DMS 273 treated with DMSO at 0.1 percent for 48 hours (cell line): ENCODE measurements at regions not wholly inside any gene's neighbourhood (a gene's known extent, or its start where the extent isn't known, plus 50 kb on each side); places are given as distances from the start of the nearest gene placed in this dataset.
A peak's percentile ranks its signal among the peaks of the same experiment; 100 is the strongest.

Experiments
- DNase-seq: peaks from one replicate; lab custom pipeline; 2025; lab: John Stamatoyannopoulos, UW

DNA sequence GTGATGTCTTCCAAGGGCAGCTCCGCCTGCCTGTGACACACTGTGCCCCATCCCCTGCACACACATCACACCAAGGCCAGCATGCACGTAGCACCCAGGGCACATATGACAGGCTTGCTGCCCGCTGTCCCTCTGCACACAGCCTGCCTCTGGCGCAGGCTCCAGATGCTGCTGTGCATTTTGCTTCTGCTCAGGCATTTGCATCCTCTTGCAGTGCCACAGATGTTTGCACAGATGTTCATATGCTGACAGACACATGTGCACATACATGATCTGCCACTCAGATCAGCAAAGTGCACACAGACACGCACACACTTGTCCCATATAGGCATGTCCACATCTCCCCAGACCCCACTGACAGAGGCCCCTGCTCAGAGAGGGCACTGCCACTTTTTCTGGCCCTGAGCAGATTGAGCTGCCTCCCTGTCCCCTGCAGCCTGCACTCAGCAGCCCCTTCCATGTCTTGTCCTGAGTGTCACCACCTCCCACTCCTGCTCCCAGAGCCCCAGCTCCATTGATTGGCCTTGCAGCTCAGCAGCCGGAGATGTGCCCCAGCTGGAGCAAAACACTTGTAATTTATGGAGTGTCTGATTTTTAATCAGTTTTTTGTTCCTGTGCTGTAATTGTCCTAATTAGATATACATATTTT lies 115.1 kb upstream of the RPL38 start:
- no peak for DNase-seq

DNA sequence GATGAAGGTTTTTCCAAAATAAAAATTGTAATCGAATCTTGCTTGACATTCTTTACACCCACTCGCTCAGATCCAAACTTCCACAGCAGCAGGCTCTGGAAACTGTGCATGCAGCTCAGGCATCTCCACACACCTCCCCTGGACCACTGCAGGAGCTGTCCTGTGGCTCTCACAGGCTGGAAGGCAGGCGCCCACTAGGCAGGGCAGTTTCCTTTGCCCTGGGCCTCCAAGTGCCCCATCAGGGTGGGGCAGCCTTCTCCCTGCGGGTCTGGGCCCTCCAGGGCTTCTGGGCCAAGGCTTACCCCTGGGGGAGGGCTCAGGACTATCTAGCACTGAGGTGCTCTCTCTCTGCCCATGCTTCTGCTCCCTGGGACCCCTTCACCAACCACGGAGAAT lies 114.5 kb upstream of the RPL38 start:
- DNase-seq, result no peak

DNA sequence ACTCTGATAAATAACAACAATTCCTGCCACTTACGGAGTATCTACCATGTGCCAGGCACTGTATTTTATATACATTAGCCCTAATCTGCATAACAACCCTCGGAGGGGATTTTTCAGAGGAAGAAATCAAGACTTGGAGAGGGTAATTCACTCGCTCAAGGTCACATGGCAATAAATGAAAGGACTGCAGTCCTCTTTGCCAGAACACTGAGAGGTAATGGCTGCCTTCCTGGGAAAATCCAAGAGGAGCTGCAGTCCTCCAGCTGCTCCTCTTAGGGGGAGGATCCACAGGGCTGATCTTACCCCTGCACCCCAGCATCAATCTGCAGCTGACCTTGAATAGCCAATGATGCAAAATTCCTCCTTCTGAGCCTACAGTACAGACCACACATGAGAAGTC lies 114.1 kb upstream of the RPL38 start:
- no peak for DNase-seq

DNA sequence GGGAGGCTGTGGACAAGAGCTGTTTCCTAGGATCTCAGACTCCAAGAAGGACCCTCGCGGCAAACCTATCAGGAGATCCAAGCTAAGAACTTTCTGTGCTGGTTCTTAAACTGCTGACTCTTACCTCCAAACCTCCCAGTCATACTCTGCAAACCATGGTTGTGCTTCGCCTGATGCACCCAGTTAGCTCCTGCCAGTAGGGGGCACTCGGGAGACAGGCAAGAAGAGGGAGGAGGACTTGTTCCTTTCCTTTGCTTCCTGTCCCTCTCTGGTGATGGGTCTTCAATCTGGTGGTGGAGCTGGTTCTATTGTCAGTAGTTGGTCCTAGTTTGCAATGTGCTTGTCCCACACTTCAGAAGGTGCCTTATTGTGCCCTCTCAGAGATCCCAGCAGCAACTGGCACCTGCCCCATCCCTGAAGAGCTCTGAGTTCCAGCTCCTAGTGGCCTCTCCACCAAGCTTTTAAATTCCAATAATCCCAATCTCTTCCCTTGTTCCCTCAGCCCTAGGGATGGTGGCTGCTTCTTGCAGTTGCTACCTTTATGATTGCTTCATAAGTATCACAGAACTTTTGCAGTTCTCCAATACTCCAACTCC lies 113.5 kb upstream of the RPL38 start:
- peak; percentile 26 for DNase-seq

DNA sequence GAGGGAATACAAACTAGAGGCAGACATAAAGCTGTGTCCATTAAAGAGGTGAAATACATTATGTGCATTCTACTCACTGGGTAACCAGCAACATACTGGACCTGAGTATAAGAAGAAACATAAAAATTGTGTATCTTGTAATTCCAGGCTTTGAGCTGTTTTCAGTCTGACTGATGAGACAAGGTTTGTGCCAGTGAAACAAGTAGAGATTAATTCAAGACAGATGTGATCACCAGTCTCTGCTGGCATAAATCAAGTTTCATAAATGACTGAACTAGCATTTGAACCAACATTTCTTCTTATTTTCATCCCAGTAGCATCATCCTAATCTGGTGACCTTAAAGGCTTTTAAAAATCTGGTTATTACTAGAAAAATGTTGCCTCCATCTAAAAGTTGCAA lies 108.8 kb upstream of the RPL38 start:
- no peak for DNase-seq

DNA sequence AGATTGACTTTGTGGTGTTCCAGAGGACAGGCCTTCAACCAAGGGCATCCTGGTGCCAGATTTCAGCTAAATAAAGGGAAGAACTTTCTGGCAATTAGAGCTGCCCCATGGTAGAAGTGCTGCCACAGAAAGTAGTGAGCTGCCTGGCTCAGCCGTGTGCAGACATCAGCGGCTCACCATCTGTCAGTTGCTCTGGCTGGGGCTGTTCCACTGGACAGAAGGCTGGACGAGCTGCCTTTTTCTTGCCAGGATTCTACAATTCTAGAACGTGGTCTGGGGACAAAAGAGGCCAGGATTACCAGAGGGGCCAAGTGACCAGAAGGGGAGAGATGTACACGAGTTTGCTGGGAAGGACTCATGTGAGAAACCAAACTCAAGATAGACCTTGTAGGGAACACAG lies 107.0 kb upstream of the RPL38 start:
- no peak for DNase-seq

DNA sequence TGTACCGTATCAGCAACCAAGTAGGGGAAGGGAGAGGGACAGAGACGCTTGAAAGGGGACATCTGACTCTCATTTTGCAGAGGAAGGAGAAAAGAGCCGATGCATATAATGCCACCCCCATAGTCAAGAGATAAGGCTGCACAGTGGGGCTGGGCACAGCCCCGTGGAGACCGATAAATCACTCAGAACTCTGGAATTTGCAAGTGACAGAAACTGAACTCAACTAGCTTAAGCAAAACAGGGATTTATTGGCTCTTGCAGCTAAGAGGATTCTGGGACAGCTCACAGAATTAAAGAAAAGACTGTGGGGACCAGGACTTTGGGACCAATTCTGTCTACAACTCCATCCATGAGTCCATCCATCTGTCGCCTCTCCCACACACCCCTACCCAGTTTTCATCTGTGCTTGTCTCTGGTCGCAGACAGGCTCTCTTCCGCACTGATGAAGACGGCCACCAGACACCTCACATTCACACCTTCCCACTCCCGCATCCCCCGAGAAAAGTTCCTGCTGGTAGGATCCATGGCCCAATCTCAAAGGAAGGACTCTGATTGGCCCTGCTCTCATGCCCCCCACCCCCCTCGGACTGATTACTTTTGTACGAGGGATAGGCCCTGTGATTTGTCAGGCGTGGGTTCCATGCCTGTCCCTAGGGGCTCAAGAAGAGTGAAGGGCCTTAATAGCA lies 105.9 kb upstream of the RPL38 start:
- DNase-seq, result no peak

DNA sequence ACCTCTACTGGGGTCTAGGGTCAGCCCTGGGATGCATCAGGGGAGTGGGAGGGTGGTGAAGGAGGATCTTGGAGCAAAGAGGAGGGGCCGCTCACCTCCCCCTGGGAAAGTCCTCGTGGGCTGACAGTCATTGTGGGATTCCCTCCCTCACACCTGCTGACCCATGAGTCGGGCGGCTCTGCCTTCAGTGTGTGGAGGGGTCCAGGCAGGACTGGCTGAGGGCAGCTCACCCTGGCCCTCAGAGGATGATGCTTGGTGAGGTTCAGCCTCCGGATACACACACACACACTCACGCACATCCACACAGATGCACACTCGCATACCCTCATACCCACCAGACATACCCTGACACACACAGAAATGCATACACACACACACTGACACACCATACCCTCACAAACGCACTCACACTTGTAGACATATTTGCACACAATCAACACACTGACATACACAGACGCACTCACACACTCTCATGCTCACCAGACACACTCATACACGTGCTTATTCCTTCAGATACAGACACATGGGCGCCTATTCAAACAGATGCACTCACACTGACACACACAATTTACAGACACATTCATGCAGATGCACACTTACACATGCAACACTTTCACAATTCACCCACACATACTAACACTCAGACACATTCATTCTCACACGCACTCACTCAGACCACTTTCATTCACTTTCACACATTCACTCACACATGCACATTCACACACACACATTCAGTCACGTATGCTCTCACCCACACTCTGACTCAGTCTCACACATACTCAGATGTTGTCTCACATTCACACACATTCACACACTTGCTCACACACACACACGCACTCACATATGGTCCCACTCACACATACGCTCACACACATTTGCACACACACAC lies 105.1 kb upstream of the RPL38 start:
- no peak for DNase-seq

DNA sequence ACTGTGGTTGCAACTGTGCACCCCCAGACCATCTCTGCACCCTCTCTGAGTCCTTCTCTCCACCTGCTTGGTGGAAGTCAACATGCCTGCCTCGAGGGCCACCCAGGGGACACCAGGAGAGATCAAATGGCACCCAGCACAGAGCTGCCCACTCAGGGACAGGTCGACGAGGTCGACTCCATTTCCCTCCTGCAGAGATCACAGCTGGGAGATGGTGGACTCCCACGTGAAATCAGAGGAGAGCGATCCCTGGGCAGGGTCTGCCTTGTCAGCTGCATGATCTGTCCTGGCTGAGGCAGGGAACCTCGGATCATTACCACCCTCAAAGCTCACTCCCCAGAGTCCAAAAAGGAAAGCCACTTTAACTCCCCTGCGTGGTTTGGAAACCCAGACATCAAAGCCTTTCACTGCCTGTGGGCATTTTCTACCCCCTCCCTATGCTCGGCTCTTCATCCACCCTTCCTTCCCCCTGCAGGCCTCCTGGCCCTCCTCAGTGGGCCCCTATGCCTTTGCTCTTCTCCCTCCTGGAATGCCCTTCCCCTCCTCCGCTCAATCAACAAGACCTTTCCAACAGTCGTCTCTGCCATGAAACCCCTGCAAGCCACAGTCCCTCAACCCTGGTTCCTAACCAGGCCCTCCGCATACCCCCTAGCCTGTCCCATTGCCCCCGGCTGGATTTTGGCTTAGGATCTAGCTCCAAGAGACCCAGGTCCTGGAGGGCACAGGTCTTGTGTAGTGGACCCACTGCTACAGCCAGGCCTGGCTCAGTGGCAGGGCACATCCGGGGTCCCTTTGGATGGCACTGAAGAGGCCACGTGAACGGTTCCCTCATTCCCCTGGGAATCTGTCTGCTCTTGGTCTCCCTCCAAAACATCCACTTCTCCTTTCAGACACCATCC lies 103.8 kb upstream of the RPL38 start:
- DNase-seq, result no peak

DNA sequence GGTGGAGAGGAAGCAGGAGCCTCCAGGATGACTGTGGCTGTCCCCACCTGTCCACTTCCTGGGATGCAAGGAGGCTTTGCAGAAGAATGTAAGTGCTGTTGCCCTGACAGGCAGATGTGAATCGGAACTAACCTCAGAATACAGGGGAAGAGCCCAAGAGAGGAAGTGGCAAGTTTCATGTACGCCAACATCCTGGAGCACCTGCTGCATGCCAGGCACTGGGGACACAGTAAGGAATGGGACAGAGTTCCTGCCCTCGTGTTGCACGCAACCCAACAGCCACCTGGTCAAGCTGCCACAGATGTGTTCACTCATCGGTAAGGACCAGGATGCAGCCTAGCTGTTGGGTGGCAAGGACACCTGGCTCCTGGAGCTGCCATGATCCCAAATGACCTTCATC lies 98.6 kb upstream of the RPL38 start:
- DNase-seq, result no peak

DNA sequence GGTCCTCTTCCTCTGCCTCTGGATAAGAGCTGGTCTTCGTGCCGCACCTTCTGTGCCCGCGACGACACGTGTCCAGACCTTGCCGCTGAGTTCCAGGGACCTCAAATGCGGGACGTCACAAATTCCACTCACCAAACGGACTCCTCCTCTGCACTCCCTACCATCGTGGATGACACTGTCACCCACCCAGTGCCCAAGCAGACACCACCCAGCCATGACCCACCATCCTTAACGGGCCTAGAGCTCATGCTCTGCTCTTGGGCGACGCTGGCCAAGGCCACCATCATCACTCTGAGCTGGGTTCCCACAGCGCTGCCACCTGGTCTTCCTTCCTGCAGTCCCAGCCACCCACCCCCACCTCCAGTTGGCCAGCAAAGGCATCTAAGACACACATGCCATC lies 96.4 kb upstream of the RPL38 start:
- DNase-seq, result no peak

DNA sequence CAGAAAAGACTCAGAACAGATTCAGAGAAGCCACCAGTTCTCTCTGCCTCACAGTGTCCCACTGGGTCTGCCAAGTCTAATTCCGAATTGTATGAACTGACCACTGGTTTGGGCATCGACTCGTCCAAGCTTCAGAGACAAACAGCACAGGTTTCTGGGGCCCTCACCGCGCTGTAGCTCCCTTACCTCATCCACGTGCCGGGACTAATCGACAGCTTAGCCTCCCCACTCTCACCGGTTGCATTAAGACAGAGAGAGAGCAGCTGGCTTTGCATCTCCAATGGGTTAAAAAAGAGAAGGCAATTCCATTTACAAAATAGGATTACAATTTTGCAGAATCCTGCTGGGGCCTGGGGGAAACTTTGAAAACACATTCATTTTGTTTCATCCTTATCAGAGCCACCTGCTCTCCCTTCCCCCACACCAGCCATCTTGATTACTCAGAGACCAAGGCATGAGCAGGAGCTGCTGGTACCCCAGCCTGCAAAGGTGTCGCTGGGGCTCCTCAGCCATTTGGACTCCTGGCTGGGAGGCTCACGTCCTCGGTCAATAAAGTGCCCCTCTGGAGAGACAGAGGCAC lies 95.3 kb upstream of the RPL38 start:
- no peak for DNase-seq

DNA sequence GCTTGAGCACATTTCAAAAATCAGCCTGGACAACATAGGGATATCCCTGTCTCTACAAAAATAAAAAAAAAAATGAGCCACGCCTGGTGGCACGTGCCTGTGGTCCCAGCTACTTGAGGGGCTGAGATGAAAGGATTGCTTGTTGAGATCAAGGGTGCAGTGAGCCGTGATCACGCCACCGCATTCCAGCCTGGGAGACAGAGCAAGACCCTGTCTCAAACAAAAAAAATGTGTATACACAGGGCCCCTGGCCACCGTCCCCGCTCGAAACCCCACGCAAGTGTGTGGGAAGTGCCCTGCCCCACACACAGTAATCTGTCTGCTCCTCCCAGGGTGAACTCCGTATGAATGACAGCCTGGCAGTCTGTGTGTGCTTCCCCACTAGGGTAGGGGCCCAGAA lies 93.0 kb upstream of the RPL38 start:
- DNase-seq, result no peak

DNA sequence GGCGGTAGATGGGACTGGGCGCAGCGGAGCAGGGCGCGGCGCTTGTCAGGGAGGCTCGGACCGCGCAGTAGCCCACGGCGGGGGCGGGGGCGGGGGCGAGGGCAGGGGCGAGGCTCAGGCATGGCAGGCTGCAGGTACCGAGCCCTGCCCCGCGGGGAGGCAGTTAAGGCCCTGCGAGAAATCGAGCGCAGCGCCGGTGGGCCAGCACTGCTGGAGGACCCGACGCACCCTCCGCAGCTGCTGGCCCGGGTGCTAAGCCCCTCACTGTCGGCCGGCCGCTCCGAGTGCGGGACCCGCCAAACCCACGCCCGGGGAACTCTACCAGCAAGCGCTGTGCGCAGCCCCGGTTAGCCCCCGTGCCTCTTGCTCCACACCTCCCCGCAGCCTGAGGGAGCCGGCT lies 90.2 kb upstream of the RPL38 start:
- DNase-seq, result no peak

DNA sequence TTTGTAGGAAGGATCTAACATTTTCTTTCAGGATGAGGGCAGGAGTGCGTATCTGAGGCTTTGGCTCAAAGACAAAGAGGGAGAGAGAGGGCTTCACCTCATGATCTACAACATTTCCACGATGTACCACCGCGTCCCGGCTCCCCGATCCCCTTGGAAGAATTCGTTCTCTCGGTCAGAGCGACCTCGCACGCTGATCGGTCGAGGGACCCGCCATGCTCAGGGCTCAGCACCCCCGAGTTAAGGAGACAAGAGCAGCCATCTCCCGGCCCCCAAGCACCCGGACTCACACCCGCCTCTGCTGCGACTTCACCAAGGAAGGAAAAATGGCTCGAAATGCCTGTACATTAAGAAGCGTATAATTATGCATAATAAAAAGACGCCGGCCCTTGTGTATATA lies 89.5 kb upstream of the RPL38 start:
- DNase-seq, result no peak

DNA sequence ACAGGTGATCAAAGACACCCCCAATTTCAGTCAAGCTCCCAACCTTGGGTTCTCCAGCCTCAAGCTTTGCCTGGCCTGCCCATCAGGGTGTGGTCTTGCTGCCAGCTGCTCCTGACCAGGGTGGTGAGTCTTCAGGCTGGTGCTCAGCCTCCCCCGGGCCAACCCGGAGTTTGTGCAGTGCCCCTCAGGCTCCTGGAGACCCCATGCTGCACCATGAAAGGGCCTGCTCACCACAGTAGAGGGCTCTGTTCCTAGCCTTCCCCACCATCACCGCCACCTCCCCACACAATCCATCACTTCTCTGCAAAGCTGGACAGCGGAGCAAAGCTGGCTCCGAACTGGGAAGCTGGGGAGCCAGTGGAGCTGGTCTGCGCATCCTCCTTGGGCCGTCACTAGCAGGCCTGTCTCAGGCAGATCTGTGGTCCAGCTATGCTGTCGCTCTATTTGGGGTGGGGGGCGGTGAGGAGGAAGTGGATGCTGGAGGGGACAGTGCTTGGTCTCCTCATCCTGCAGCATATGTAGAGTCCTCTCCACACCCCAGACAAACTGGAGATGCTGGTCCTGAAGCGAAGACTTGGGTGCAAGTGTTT lies 88.5 kb upstream of the RPL38 start:
- no peak for DNase-seq

DNA sequence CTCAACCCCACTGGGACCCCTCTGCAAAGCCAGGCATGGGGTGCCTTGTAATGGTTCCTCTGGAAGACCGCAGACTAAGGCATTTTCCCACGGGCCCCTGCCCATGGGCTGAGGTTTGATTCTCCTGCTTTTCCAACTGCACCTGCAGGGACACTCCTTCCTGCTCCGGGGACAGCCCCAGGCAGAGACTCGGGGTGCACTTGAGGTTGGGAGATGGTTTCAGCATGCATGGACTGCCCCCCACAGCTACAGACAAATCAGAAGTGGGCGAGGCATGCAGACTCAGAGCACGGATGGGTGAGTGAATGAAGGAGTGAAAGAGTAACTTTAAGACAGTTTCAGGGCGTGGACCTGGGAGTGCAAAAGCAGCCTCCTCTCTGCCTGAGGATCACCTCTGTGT lies 87.9 kb upstream of the RPL38 start:
- DNase-seq, result no peak

DNA sequence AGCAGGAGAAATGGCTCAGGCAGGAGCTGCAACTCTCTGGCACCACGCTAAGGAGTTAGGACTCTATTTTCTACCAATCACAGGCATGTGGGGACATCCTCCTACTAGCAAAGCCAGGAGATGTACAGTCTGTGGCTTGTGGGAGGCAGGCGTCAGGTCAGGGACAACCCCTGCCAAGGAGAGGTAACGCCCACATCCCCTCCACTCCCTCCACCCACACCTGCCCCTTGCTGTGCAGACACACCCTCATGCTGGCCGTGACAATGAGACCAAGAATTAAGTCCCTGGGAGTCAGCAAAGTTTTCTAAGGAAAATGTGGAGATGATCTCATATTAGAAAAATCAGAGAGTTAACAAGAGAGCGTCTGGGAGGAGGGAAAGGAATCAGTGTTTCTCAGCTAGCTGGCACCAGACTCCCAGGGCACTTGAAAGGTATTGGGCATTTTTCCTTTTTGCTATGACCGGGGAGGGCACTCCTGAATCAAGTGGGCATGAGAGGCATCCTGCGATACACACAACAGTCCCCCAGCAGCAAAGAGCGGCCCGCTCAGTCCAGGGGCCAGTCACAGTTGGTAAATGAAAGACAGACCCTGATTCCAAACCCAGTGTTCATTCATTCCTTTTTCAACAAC lies 87.3 kb upstream of the RPL38 start:
- DNase-seq, result no peak

DNA sequence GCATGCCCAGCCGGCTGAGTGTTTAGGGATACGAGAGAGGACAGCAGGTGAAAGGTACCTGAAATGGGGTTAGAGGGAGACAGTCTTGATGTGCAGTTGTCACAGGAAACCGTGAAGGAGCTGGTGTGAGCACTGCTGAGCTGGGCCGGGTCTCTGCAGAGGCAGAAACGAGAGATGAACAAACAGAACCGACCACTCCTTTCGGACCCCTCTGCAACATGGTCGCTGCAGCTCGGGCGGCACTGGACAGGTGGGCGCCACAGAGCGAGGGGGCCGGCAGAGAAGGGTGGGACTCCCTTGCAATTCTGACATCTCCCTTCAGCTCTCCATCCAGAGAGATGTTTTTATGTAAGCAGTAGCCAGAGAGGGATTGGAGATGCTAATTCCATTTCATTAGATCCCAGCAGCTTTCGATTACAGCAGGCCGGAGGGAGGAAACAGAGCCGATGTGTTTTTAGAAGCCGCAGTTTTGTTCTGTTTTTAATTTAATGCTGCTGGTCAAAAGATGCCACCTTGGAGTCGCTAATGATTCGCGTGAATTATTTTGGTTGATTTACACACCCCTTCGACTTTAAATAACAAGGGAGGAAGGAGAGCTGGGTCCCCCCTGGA lies 86.3 kb upstream of the RPL38 start:
- DNase-seq, result no peak

DNA sequence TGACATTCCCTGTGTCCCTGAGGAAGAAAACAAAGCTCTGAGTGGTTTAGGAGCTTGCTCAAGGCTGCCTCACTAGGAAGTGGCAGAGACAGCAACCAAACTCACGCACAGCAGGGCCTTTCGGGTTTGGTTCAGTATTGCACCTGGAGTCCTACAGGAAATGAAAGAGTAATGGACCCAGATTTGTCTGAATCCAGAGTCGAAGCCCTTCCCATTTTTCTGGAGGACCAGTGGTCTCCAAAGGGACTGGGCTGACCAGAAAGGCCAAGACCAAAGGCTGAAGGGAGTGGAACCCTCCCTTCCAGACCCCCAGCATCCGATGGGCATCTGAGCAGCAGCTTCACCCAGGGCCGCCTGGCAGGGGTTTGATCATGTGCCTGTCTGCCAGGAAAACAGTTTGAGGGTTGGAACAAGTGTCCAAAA lies 85.5 kb upstream of the RPL38 start:
- no peak for DNase-seq
